HPDE6-E6E7 (cell line): ENCODE measurements at regions not wholly inside any gene's neighbourhood (a gene's known extent, or its start where the extent isn't known, plus 50 kb on each side); places are given as distances from the start of the nearest gene placed in this dataset.
A peak's percentile ranks its signal among the peaks of the same experiment; 100 is the strongest.
"Not testable (repeated sequence)": the region's sequence is repeated elsewhere in the genome, so short reads cannot be mapped to it uniquely, and the experiment has no call there.

Experiments used
- DNase-seq: peaks from one replicate; pipeline ENCODE4 v3.0.0; 2011; ENCODE audit warnings: missing footprints; ENCODE audit errors: extremely low spot score

GRCh38 chr1:223992456-223993246 is 121.3 kb upstream of the FBXO28 start:
- DNase-seq: peak; percentile 84

- not testable (repeated sequence) for DNase-seq
Measured at GRCh38 chr1:223991297-223991857, 122.5 kb upstream of the FBXO28 start.

GRCh38 chr1:223961985-223962384 is 116.2 kb upstream of the TP53BP2 start:
- DNase-seq: not testable (repeated sequence)

- DNase-seq: not testable (repeated sequence)
Measured at GRCh38 chr1:223952801-223953200, 107.1 kb upstream of the TP53BP2 start.

GRCh38 chr1:223951551-223951950 is 105.8 kb upstream of the TP53BP2 start:
- not testable (repeated sequence) for DNase-seq

- DNase-seq: not testable (repeated sequence)
Measured at GRCh38 chr1:223949944-223950343, 104.2 kb upstream of the TP53BP2 start.

- DNase-seq: not testable (repeated sequence)
Measured at GRCh38 chr1:223948041-223948440, 102.3 kb upstream of the TP53BP2 start.

- DNase-seq: not testable (repeated sequence)
Measured at GRCh38 chr1:223936592-223936991, 90.8 kb upstream of the TP53BP2 start.

GRCh38 chr1:223931476-223931875 is 85.7 kb upstream of the TP53BP2 start:
- not testable (repeated sequence) for DNase-seq

- DNase-seq: not testable (repeated sequence)
Measured at GRCh38 chr1:223920805-223921204, 75.1 kb upstream of the TP53BP2 start.

- not testable (repeated sequence) for DNase-seq
Measured at GRCh38 chr1:223915476-223915875, 69.7 kb upstream of the TP53BP2 start.

GRCh38 chr1:223913715-223914114 is 68.0 kb upstream of the TP53BP2 start:
- not testable (repeated sequence) for DNase-seq

GRCh38 chr1:223907943-223908587 is 62.3 kb upstream of the TP53BP2 start:
- not testable (repeated sequence) for DNase-seq

- not testable (repeated sequence) for DNase-seq
Measured at GRCh38 chr1:223903221-223903620, 57.5 kb upstream of the TP53BP2 start.

GRCh38 chr1:223899775-223900174 is 54.0 kb upstream of the TP53BP2 start:
- DNase-seq: not testable (repeated sequence)

- not testable (repeated sequence) for DNase-seq
Measured at GRCh38 chr1:223897097-223897496, 51.4 kb upstream of the TP53BP2 start.

- DNase-seq: not testable (repeated sequence)
Measured at GRCh38 chr1:223895950-223896349, 50.2 kb upstream of the TP53BP2 start.
